DND-41 (cell line): ENCODE measurements at regions not wholly inside any gene's neighbourhood (a gene's known extent, or its start where the extent isn't known, plus 50 kb on each side); places are given as distances from the start of the nearest gene placed in this dataset.

Experiments
- CTCF ChIP-seq: IDR thresholded peaks from 2 replicates; pipeline ENCODE4 v1.5.1; 2012; ENCODE audit warnings: borderline replicate concordance, low read length, moderate library complexity, mild to moderate bottlenecking; ENCODE audit not compliant: poor library complexity, severe bottlenecking; ENCODE audit errors: extremely low read depth
- EZH2 ChIP-seq: IDR thresholded peaks from 3 replicates; pipeline ENCODE4 v1.6.1; 2012; ENCODE audit warnings: borderline replicate concordance, low read depth, mild to moderate bottlenecking, moderate library complexity, low read length, inconsistent platforms; ENCODE audit not compliant: severe bottlenecking

- TF ChIP-seq CTCF, result no peak
- TF ChIP-seq EZH2, result no peak
Measured at GRCh38 chr5:97591781-97592180, 408.7 kb upstream of the RIOK2 start.
